ENCODE measurements at regions not wholly inside any gene's neighbourhood (a gene's known extent, or its start where the extent isn't known, plus 50 kb on each side); places are given as distances from the start of the nearest gene placed in this dataset.

DNA sequence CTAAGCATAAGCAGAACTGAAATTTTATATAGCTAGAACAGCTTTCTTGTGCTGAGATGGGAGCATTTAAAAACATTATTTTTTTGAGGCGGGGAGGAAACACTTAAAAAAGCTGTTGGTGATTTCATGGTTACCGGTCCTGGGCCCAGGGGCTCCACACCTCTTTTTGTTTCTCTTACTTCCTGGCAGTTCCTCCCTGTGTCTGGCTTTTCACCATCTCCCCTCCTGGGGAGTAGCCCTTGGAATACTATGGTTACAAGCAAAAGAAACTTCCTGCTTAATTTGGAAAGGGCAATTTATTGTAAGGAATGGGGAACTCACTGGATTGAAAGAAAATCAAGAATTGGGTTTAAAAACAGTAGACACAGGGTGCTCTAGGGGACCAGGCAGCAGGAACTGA is 105.1 kb downstream of the SLC24A2 start:
- no peak overlapping the region for H3K4me3 ChIP-seq (ENCODE audit: low read depth, low read length)
- TF ChIP-seq, protein P1, sequence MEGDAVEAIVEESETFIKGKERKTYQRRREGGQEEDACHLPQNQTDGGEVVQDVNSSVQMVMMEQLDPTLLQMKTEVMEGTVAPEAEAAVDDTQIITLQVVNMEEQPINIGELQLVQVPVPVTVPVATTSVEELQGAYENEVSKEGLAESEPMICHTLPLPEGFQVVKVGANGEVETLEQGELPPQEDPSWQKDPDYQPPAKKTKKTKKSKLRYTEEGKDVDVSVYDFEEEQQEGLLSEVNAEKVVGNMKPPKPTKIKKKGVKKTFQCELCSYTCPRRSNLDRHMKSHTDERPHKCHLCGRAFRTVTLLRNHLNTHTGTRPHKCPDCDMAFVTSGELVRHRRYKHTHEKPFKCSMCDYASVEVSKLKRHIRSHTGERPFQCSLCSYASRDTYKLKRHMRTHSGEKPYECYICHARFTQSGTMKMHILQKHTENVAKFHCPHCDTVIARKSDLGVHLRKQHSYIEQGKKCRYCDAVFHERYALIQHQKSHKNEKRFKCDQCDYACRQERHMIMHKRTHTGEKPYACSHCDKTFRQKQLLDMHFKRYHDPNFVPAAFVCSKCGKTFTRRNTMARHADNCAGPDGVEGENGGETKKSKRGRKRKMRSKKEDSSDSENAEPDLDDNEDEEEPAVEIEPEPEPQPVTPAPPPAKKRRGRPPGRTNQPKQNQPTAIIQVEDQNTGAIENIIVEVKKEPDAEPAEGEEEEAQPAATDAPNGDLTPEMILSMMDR (IDR thresholded peaks at IDR 0.05; ENCODE audit: control insufficient read depth, extremely low read depth, insufficient read depth), result no peak
- no peak for DNase-seq (ENCODE audit: low read depth)

DNA sequence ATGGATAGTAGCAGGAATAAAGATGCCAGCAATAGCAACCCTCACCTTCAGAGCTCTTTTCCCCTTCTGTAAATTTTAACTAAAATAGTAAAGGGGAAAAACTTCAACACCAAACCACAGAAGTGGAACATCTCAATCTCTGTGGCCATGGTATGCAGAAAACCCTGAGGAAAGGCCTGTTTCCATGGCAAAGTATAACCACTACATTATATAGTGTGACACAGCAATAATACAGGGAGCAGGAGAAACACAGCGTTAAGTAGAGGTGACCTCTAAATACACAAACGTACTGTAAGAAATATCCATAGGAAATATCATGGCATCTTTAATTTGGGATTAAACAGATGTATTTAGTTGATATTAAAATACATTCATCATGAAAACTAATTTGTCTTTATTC is 106.4 kb downstream of the SLC24A2 start:
- TF ChIP-seq, protein P1 (IDR thresholded peaks at IDR 0.05; ENCODE audit: control insufficient read depth, extremely low read depth, insufficient read depth), result no peak
- no peak for DNase-seq (ENCODE audit: low read depth)
- no peak overlapping the region for H3K4me3 ChIP-seq (ENCODE audit: low read depth, low read length)

DNA sequence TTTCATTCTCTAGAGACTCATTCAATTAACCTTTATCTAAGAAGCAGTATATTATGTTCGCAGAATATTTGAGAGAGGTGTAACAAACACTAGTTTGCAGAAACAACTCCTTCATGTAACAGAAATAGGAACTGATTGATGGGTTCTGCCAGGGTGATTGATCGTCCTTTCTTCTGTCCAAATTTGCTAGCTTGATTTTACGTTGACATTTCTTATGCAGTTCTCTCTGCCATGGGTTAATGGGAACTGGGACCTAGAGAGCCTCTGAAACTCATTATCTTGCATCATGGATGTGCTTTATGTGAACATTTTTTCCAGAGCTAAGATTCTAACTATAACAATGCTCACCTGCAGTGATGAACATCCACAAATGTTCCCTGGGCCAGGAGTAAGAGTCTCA is 107.0 kb downstream of the SLC24A2 start:
- no peak overlapping the region for H3K4me3 ChIP-seq (ENCODE audit: low read depth, low read length)
- DNase-seq (ENCODE audit: low read depth), result no peak
- TF ChIP-seq, protein P1 (IDR thresholded peaks at IDR 0.05; ENCODE audit: control insufficient read depth, extremely low read depth, insufficient read depth), result no peak

DNA sequence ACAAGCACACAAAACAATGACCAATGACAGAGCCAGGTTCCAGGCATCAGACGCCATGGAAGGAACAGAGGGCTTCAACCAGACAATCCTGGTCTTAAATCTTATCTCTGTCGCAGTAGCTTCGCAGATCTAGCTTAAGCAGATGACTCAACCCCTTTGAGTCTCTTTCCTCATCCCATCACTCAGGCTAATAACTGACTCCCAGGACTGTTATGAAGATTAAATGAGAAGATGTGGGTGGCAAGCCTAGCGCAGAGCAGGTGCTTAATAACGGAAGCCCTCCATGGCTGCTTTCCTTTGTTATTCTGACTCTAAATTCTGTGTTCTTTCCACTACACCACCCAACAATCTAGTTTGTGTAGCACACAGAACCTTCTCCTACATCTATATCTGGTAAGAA is 110.9 kb downstream of the SLC24A2 start:
- TF ChIP-seq, protein P1 (IDR thresholded peaks at IDR 0.05; ENCODE audit: control insufficient read depth, extremely low read depth, insufficient read depth), result no peak
- H3K4me3 ChIP-seq (ENCODE audit: low read depth, low read length), result no peak overlapping the region
- DNase-seq (ENCODE audit: low read depth), result no peak

- no peak overlapping the region for H3K4me3 ChIP-seq (ENCODE audit: low read depth, low read length)
- TF ChIP-seq, protein P1 (IDR thresholded peaks at IDR 0.05; ENCODE audit: control insufficient read depth, extremely low read depth, insufficient read depth), result no peak
- DNase-seq (ENCODE audit: low read depth), result no peak
Observed at GRCh38 chr9:19675492-19675891, 113.3 kb downstream of the SLC24A2 start.

DNA sequence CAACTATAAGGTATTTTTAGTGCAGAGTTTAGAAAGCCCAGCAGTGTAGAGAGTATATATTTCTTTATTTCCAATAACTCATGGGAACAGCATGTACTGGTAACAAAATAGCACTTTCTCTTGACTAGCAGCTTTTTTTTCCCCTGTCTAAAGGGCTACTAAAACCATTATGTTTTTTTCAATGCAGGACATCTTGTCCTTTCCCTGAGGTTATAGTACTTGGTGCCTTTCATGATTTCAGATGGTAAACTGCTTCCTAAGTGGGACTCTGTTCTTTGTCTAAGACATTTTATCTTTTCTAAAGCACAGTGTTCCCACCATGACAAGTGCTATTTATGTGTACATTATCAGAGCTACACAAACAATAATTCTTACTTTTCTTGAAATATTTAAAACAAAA is 122.3 kb downstream of the SLC24A2 start:
- TF ChIP-seq, protein P1 (IDR thresholded peaks at IDR 0.05; ENCODE audit: control insufficient read depth, extremely low read depth, insufficient read depth), result no peak
- DNase-seq (ENCODE audit: low read depth), result no peak

DNA sequence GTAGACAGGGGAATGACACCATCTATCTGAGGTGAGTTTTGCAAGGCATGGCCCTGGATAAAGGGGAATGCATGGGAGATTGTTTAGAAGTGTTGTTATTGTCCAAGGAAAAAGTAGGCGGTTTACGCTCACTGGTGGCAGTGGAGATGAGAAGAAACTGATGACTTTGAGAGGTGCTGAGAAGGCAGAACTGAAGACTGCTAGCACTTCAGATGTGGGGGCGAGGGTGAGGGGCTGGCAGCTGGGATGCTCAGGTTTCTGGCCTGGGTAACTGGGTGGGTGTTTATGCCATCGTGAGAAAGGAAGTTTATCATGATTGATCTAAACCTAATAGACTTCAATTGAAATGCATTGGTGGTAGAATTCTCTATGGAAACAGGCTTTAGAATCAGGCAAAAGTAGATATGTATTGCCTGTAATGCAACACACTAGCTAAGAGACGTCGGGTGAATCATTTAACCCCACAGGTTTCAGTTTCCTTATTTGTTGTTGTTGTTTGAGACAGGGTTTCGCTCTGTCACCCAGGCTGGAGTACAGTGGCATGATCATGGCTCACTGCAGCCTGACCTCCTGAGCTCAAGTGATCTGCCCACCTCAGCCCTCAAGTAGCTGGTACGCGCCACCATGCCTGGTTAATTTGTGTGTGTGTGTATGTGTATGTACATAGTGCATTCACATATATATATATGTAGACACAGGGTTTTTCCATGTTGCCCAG is 123.5 kb downstream of the SLC24A2 start:
- TF ChIP-seq, protein P1 (IDR thresholded peaks at IDR 0.05; ENCODE audit: control insufficient read depth, extremely low read depth, insufficient read depth), result no peak

More for the DNA sequence above, 122.3 kb downstream of the SLC24A2 start:
- no peak overlapping the region for H3K4me3 ChIP-seq (ENCODE audit: low read depth, low read length)

More for the DNA sequence above, 123.5 kb downstream of the SLC24A2 start:
- DNase-seq (ENCODE audit: low read depth), result no peak
- H3K4me3 ChIP-seq (ENCODE audit: low read depth, low read length), result no peak overlapping the region

Measured in LNCaP clone FGC (cell line).